ENCODE measurements at regions not wholly inside any gene's neighbourhood (a gene's known extent, or its start where the extent isn't known, plus 50 kb on each side); places are given as distances from the start of the nearest gene placed in this dataset.

- Histone ChIP-seq H3K27ac (replicated peaks) (no peak overlapping the region), H3K27me3 (ENCODE audit: insufficient read depth, poor library complexity, severe bottlenecking) (no peaks in the 10 kb centered on the region), H3K4me3 (replicated peaks; ENCODE audit: insufficient read depth, low read length) (no peak overlapping the region)
- no peak for DNase-seq (ENCODE audit: low read depth in 1 of 2, low spot score in 1 of 2)
- TF ChIP-seq, protein P1, sequence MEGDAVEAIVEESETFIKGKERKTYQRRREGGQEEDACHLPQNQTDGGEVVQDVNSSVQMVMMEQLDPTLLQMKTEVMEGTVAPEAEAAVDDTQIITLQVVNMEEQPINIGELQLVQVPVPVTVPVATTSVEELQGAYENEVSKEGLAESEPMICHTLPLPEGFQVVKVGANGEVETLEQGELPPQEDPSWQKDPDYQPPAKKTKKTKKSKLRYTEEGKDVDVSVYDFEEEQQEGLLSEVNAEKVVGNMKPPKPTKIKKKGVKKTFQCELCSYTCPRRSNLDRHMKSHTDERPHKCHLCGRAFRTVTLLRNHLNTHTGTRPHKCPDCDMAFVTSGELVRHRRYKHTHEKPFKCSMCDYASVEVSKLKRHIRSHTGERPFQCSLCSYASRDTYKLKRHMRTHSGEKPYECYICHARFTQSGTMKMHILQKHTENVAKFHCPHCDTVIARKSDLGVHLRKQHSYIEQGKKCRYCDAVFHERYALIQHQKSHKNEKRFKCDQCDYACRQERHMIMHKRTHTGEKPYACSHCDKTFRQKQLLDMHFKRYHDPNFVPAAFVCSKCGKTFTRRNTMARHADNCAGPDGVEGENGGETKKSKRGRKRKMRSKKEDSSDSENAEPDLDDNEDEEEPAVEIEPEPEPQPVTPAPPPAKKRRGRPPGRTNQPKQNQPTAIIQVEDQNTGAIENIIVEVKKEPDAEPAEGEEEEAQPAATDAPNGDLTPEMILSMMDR (IDR thresholded peaks at IDR 0.05; ENCODE audit: insufficient read depth, low read length): no peak
- TF ChIP-seq GABPA (IDR thresholded peaks at IDR 0.05; ENCODE audit: low read depth): no peak
- TF ChIP-seq SPI1 (IDR thresholded peaks at IDR 0.05; ENCODE audit: borderline replicate concordance, low read depth): no peak
- TF ChIP-seq, protein P2, sequence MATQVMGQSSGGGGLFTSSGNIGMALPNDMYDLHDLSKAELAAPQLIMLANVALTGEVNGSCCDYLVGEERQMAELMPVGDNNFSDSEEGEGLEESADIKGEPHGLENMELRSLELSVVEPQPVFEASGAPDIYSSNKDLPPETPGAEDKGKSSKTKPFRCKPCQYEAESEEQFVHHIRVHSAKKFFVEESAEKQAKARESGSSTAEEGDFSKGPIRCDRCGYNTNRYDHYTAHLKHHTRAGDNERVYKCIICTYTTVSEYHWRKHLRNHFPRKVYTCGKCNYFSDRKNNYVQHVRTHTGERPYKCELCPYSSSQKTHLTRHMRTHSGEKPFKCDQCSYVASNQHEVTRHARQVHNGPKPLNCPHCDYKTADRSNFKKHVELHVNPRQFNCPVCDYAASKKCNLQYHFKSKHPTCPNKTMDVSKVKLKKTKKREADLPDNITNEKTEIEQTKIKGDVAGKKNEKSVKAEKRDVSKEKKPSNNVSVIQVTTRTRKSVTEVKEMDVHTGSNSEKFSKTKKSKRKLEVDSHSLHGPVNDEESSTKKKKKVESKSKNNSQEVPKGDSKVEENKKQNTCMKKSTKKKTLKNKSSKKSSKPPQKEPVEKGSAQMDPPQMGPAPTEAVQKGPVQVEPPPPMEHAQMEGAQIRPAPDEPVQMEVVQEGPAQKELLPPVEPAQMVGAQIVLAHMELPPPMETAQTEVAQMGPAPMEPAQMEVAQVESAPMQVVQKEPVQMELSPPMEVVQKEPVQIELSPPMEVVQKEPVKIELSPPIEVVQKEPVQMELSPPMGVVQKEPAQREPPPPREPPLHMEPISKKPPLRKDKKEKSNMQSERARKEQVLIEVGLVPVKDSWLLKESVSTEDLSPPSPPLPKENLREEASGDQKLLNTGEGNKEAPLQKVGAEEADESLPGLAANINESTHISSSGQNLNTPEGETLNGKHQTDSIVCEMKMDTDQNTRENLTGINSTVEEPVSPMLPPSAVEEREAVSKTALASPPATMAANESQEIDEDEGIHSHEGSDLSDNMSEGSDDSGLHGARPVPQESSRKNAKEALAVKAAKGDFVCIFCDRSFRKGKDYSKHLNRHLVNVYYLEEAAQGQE (IDR thresholded peaks at IDR 0.05; ENCODE audit: insufficient replicate concordance, low read depth): no peak
- no peak for TF ChIP-seq POLR2AphosphoS5 (IDR thresholded peaks at IDR 0.05; ENCODE audit: low read depth)
Measured at GRCh38 chr3:44050867-44051266, 190.8 kb upstream of the TOPAZ1 start.

GRCh38 chr3:44055951-44056350 is 185.7 kb upstream of the TOPAZ1 start:
- no peak for DNase-seq (ENCODE audit: low read depth in 1 of 2, low spot score in 1 of 2)
- H3K27me3 ChIP-seq (ENCODE audit: insufficient read depth, poor library complexity, severe bottlenecking): peaks cover 1% of the 10 kb centered on the region
- no peak overlapping the region for H3K4me3 ChIP-seq (replicated peaks; ENCODE audit: insufficient read depth, low read length)
- no peak overlapping the region for H3K27ac ChIP-seq (replicated peaks)
- TF ChIP-seq GABPA (IDR thresholded peaks at IDR 0.05; ENCODE audit: low read depth) (no peak), POLR2AphosphoS5 (IDR thresholded peaks at IDR 0.05; ENCODE audit: low read depth) (no peak), SPI1 (IDR thresholded peaks at IDR 0.05; ENCODE audit: borderline replicate concordance, low read depth) (no peak)
- TF ChIP-seq, protein P1 (IDR thresholded peaks at IDR 0.05; ENCODE audit: insufficient read depth, low read length): no peak
- TF ChIP-seq, protein P2 (IDR thresholded peaks at IDR 0.05; ENCODE audit: insufficient replicate concordance, low read depth): no peak

GRCh38 chr3:44056446-44057240 is 185.0 kb upstream of the TOPAZ1 start:
- TF ChIP-seq GABPA (IDR thresholded peaks at IDR 0.05; ENCODE audit: low read depth) (no peak), SPI1 (IDR thresholded peaks at IDR 0.05; ENCODE audit: borderline replicate concordance, low read depth) (no peak), POLR2AphosphoS5 (IDR thresholded peaks at IDR 0.05; ENCODE audit: low read depth) (no peak)
- TF ChIP-seq, protein P1 (IDR thresholded peaks at IDR 0.05; ENCODE audit: insufficient read depth, low read length): no peak
- TF ChIP-seq, protein P2 (IDR thresholded peaks at IDR 0.05; ENCODE audit: insufficient replicate concordance, low read depth): no peak

More at GRCh38 chr3:44056446-44057240, 185.0 kb upstream of the TOPAZ1 start:
- Histone ChIP-seq H3K27ac (replicated peaks) (no peak overlapping the region), H3K4me3 (replicated peaks; ENCODE audit: insufficient read depth, low read length) (no peak overlapping the region), H3K27me3 (ENCODE audit: insufficient read depth, poor library complexity, severe bottlenecking) (peaks cover 2% of the 10 kb centered on the region)
- DNase-seq (ENCODE audit: low read depth in 1 of 2, low spot score in 1 of 2): no peak

Measured in HL-60 (cell line).